IMR-90 (cell line): ENCODE measurements at regions not wholly inside any gene's neighbourhood (a gene's known extent, or its start where the extent isn't known, plus 50 kb on each side); places are given as distances from the start of the nearest gene placed in this dataset.

Source experiments
- CEBPB ChIP-seq: IDR thresholded peaks from 2 replicates; pipeline ENCODE4 v1.6.1; 2012; ENCODE audit warnings: low read depth, low read length, improper control_type of control experiment
- MAFK ChIP-seq: IDR thresholded peaks from 2 replicates; pipeline ENCODE4 v1.6.1; 2012; ENCODE audit warnings: low read depth, low read length, improper control_type of control experiment
- MAZ ChIP-seq: IDR thresholded peaks from 2 replicates; pipeline ENCODE4 v1.6.1; 2012; ENCODE audit warnings: low read depth, mild to moderate bottlenecking, low read length, improper control_type of control experiment, moderate library complexity, borderline replicate concordance
- POLR2A ChIP-seq: IDR thresholded peaks from 2 replicates; pipeline ENCODE4 v1.6.1; 2012; ENCODE audit warnings: mild to moderate bottlenecking, low read depth, low read length
- SMC3 ChIP-seq: fragments of 150-350 bp; IDR thresholded peaks from 2 replicates; pipeline ENCODE4 v1.6.1; 2016; ENCODE audit warnings: low read depth, mild to moderate bottlenecking, antibody characterized with exemption, low read length, moderate library complexity
- TF ChIP-seq, protein P1 (sequence below): conservative IDR thresholded peaks from 2 replicates; pipeline ENCODE4 v1.5.1; 2012; ENCODE audit warnings: mild to moderate bottlenecking, low read depth, low read length, improper control_type of control experiment
- TF ChIP-seq, protein P2 (sequence below): fragments of 150-350 bp; IDR thresholded peaks from 2 replicates; pipeline ENCODE4 v1.6.1; 2016; ENCODE audit warnings: low read depth, mild to moderate bottlenecking, low read length, moderate library complexity, borderline replicate concordance

- TF ChIP-seq, protein P1, sequence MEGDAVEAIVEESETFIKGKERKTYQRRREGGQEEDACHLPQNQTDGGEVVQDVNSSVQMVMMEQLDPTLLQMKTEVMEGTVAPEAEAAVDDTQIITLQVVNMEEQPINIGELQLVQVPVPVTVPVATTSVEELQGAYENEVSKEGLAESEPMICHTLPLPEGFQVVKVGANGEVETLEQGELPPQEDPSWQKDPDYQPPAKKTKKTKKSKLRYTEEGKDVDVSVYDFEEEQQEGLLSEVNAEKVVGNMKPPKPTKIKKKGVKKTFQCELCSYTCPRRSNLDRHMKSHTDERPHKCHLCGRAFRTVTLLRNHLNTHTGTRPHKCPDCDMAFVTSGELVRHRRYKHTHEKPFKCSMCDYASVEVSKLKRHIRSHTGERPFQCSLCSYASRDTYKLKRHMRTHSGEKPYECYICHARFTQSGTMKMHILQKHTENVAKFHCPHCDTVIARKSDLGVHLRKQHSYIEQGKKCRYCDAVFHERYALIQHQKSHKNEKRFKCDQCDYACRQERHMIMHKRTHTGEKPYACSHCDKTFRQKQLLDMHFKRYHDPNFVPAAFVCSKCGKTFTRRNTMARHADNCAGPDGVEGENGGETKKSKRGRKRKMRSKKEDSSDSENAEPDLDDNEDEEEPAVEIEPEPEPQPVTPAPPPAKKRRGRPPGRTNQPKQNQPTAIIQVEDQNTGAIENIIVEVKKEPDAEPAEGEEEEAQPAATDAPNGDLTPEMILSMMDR: no peak
- no peak for TF ChIP-seq MAFK
- TF ChIP-seq POLR2A: no peak
- no peak for TF ChIP-seq CEBPB
- TF ChIP-seq, protein P2, sequence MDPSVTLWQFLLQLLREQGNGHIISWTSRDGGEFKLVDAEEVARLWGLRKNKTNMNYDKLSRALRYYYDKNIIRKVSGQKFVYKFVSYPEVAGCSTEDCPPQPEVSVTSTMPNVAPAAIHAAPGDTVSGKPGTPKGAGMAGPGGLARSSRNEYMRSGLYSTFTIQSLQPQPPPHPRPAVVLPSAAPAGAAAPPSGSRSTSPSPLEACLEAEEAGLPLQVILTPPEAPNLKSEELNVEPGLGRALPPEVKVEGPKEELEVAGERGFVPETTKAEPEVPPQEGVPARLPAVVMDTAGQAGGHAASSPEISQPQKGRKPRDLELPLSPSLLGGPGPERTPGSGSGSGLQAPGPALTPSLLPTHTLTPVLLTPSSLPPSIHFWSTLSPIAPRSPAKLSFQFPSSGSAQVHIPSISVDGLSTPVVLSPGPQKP: no peak
- TF ChIP-seq MAZ: no peak
- TF ChIP-seq SMC3: no peak
Observed at GRCh38 chr2:7094231-7094741, 177.1 kb downstream of the RNF144A start.
